ENCODE measurements at regions not wholly inside any gene's neighbourhood (a gene's known extent, or its start where the extent isn't known, plus 50 kb on each side); places are given as distances from the start of the nearest gene placed in this dataset.
A peak's percentile ranks its signal among the peaks of the same experiment; 100 is the strongest.
"Not testable (repeated sequence)": the region's sequence is repeated elsewhere in the genome, so short reads cannot be mapped to it uniquely, and the experiment has no call there.

GRCh38 chr1:200317236-200317635, 92.6 kb downstream of the ZNF281 start:
- DNase-seq, result no peak

- no peak for DNase-seq
These were observed 93.6 kb downstream of the ZNF281 start for GRCh38 chr1:200316148-200316803.

- peak; percentile 26 to 50 for DNase-seq
These were observed 95.6 kb downstream of the ZNF281 start for GRCh38 chr1:200314085-200314750.

GRCh38 chr1:200311256-200311655, 98.6 kb downstream of the ZNF281 start:
- DNase-seq, result peak; percentile 77 to 78

GRCh38 chr1:200310824-200311223, 99.0 kb downstream of the ZNF281 start:
- no peak for DNase-seq

- no peak for DNase-seq
These were observed 102.1 kb downstream of the ZNF281 start for GRCh38 chr1:200307755-200308066.

- DNase-seq, result peak; percentile 33 to 52
These were observed 102.7 kb downstream of the ZNF281 start for GRCh38 chr1:200306944-200307754.

- peak; percentile 24 to 27 for DNase-seq
These were observed 104.0 kb downstream of the ZNF281 start for GRCh38 chr1:200305806-200306205.

GRCh38 chr1:200304171-200304570, 105.7 kb downstream of the ZNF281 start:
- no peak for DNase-seq

GRCh38 chr1:200302921-200303290, 106.9 kb downstream of the ZNF281 start:
- DNase-seq, result no peak

GRCh38 chr1:200302192-200302920, 107.5 kb downstream of the ZNF281 start:
- DNase-seq, result peak; percentile 32 to 36

GRCh38 chr1:200301152-200301551, 108.7 kb downstream of the ZNF281 start:
- no peak for DNase-seq

GRCh38 chr1:200299571-200299970, 110.3 kb downstream of the ZNF281 start:
- no peak for DNase-seq

GRCh38 chr1:200298242-200298641, 111.6 kb downstream of the ZNF281 start:
- DNase-seq, result no peak

GRCh38 chr1:200296091-200296661, 113.7 kb downstream of the ZNF281 start:
- no peak for DNase-seq

GRCh38 chr1:200294241-200294640, 115.6 kb downstream of the ZNF281 start:
- no peak for DNase-seq

GRCh38 chr1:200292699-200293098, 117.1 kb downstream of the ZNF281 start:
- no peak for DNase-seq

GRCh38 chr1:200291106-200291505, 118.7 kb downstream of the ZNF281 start:
- DNase-seq, result no peak

GRCh38 chr1:200290010-200290685, 119.7 kb downstream of the ZNF281 start:
- peak in 1 of 2 donors; percentile 10 for DNase-seq

- DNase-seq, result no peak
These were observed 121.6 kb downstream of the ZNF281 start for GRCh38 chr1:200288226-200288625.

GRCh38 chr1:200284236-200284635, 125.6 kb downstream of the ZNF281 start:
- not testable (repeated sequence) for DNase-seq

- DNase-seq, result no peak
These were observed 127.2 kb downstream of the ZNF281 start for GRCh38 chr1:200282497-200283122.

All from inflammatory macrophage treated with lipopolysaccharide for 1 hour (primary cell).